PFSK-1 (cell line): ENCODE measurements at regions not wholly inside any gene's neighbourhood (a gene's known extent, or its start where the extent isn't known, plus 50 kb on each side); places are given as distances from the start of the nearest gene placed in this dataset.

Experiments used
- FOXP2 ChIP-seq: optimal IDR thresholded peaks from 2 replicates; pipeline ENCODE3; 2011; ENCODE audit warnings: borderline replicate concordance, control low read depth, inconsistent platforms; ENCODE audit not compliant: insufficient read depth; ENCODE audit errors: extremely low read length, extremely low read depth
- POLR2AphosphoS5 ChIP-seq: IDR thresholded peaks from 2 replicates; pipeline ENCODE4 v1.6.1; 2012; ENCODE audit warnings: low read depth, mild to moderate bottlenecking, control low read depth, low read length, moderate library complexity
- REST ChIP-seq, 2 experiments: IDR thresholded peaks; 2 replicates each; pipeline versions ENCODE4 v1.6.1 to v1.8.0; 2011 to 2012; ENCODE audit warnings: low read depth in 2 of 2, low read length in 2 of 2, control low read depth in 1 of 2, inconsistent platforms in 1 of 2, mild to moderate bottlenecking in 1 of 2, moderate library complexity in 1 of 2; ENCODE audit not compliant: insufficient read depth in 1 of 2
- SIN3A ChIP-seq: IDR thresholded peaks from 2 replicates; pipeline ENCODE4 v1.6.1; 2012; ENCODE audit warnings: mild to moderate bottlenecking, low read length, moderate library complexity, borderline replicate concordance; ENCODE audit not compliant: insufficient read depth
- TAF1 ChIP-seq: IDR thresholded peaks from 2 replicates; pipeline ENCODE4 v1.6.1; 2012; ENCODE audit warnings: low read length, control low read depth, borderline replicate concordance; ENCODE audit not compliant: insufficient read depth

DNA sequence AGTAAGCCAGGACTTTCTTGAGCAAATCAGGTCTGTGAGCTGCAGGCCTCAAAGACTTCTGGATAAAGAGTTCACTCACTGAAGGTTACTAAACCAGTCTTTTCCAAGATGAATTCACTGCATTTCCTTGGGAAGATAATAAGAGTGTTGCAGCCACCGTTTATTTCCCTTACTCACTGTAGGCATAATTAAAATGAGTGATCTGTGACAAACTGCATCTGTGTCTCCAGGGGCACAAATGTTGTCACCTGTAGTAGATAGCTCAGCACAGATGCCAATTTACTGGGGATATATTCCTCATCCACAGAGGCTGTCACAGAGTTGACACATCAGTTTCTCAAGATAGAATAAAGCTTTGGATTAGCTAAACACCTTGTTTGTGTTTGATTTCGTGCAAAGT lies 580.2 kb downstream of the SPRY1 start:
- TF ChIP-seq SIN3A (no peak), POLR2AphosphoS5 (no peak), REST (IDR thresholded peaks at IDR 0.05; ENCODE audit: insufficient read depth in 1 of 2, low read depth in 2 of 2, low read length in 2 of 2) (no peak), TAF1 (no peak), FOXP2 (no peak)

DNA sequence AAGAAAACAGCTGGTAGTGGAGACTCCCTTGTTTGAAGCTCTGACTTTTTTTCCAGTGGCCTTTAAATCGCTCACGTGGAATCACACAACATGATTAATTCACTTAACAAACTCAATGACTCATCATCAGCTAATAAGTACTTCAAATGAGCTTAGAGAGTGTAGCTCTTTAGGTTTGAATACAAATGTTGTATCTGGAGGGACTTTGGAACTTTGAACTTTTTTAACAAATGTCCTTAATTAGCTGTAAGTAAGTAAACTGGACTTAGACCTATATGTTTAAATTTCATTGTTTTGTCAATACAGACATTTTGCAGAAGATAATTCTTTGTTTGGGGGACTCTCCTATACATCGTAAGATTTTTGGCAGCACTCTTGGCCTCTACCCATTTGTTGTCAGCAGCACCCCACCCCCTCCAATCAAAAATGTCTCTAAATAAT lies 581.1 kb downstream of the SPRY1 start:
- TF ChIP-seq SIN3A (peak; percentile 48; the same call in 1 of the 2 replicates), REST (IDR thresholded peaks at IDR 0.05; ENCODE audit: insufficient read depth in 1 of 2, low read depth in 2 of 2, low read length in 2 of 2) (no peak), TAF1 (no peak)

- TF ChIP-seq FOXP2 (no peak), REST (IDR thresholded peaks at IDR 0.05; ENCODE audit: insufficient read depth in 1 of 2, low read depth in 2 of 2, low read length in 2 of 2) (no peak), SIN3A (no peak), TAF1 (no peak), POLR2AphosphoS5 (no peak)
These were observed 582.0 kb downstream of the SPRY1 start for GRCh38 chr4:123978637-123979036.

DNA sequence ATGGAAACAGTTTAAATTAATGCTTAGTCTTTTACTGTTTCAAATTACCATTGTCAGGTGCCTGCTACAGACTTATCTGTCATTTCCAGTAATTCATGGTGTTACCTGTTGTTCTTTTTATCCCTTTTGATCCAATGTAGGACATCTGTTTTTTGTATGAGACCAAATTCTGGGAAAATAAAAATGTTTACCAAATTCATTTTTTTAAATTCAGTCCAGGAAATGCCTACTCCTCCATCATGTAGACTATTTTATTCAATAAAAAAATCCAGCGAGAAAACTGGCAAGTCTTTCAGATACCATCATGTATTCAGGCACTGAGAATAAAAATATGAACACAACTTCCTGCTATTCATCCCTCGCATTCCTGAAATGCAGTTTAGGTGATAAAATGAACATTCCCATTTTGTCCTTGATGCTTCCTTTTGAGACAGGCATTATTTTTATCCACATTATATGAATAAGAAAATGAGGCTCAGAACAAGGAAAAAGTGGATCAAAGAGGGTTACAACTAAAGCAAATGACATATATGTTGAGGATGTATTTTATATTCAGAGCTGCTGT lies 584.2 kb downstream of the SPRY1 start:
- TF ChIP-seq POLR2AphosphoS5 (no peak), TAF1 (no peak), SIN3A (no peak), REST (IDR thresholded peaks at IDR 0.05; ENCODE audit: insufficient read depth in 1 of 2, low read depth in 2 of 2, low read length in 2 of 2) (no peak), FOXP2 (no peak)

DNA sequence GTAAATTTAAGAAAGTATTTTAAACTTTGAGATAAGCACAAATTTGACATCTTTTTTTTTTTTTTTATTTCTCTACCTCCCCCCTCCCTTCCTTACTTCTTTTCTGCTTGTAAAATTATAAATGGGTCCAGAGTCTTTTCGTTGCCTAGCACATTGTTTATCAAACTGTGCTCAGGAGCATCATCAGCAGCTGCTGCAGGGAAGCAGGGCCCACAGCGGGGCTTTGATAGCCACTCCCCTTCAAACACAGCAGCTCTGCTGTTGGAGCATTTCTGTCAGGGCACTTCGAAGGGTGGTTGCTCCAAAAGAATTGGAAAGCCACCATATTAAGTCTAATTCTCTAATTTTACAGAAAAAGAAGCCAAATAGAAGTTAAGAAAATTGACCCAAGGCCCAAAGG lies 588.3 kb downstream of the SPRY1 start:
- TF ChIP-seq FOXP2 (no peak), SIN3A (no peak), REST (IDR thresholded peaks at IDR 0.05; ENCODE audit: insufficient read depth in 1 of 2, low read depth in 2 of 2, low read length in 2 of 2) (no peak), POLR2AphosphoS5 (no peak), TAF1 (no peak)
